ENCODE measurements at regions not wholly inside any gene's neighbourhood (a gene's known extent, or its start where the extent isn't known, plus 50 kb on each side); places are given as distances from the start of the nearest gene placed in this dataset.
"Not testable (repeated sequence)": the region's sequence is repeated elsewhere in the genome, so short reads cannot be mapped to it uniquely, and the experiment has no call there.

- TF ChIP-seq SUZ12 (IDR thresholded peaks at IDR 0.05; ENCODE audit: extremely low read depth, insufficient read depth, insufficient read length): no peak
- no peak for TF ChIP-seq YY1 (IDR thresholded peaks at IDR 0.05; ENCODE audit: insufficient read depth, insufficient read length)
- TF ChIP-seq ZNF274 (IDR thresholded peaks at IDR 0.05; ENCODE audit: low read depth, low read length): no peak
- no peaks in the 10 kb centered on the region for H3K4me1 ChIP-seq (ENCODE audit: insufficient read depth, insufficient read length)
- no peaks in the 10 kb centered on the region for H3K27me3 ChIP-seq (ENCODE audit: insufficient read depth, insufficient read length)
- no peak overlapping the region for H3K4me3 ChIP-seq (ENCODE audit: insufficient read length, low read depth)
- no peaks in the 10 kb centered on the region for H3K9me3 ChIP-seq (ENCODE audit: insufficient read depth, low read length)
- no peaks in the 10 kb centered on the region for H3K36me3 ChIP-seq (ENCODE audit: insufficient read depth, insufficient read length, low read length)
- DNase-seq (ENCODE audit: low read depth, low spot score): no peak
- H3K9ac ChIP-seq (ENCODE audit: insufficient read length, low read depth): no peak overlapping the region
Observed at GRCh38 chr12:115305867-115306266, 621.9 kb upstream of the TBX3 start.

DNA sequence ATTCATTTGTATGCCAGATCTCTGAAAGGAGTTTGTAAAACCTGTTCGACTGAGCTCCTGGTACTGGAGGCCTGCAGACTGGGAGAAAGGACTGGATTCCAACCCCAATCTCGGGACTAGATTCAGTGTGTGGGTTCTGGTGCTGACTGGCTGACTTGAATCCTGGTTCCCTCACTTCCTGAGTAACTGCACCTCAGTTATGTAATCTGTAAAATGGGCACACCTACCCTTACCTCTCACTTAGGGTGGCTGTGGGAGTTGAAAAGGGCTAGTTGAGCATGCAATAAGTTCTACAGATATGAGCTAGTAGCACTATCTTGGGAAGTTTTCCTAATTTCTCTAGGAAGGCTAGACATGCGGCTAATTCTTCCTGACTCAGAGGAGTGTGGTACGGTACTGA lies 621.3 kb upstream of the TBX3 start:
- no peaks in the 10 kb centered on the region for H3K9me3 ChIP-seq (ENCODE audit: insufficient read depth, low read length)
- H3K27me3 ChIP-seq (ENCODE audit: insufficient read depth, insufficient read length): no peaks in the 10 kb centered on the region
- no peak for DNase-seq (ENCODE audit: low read depth, low spot score)
- TF ChIP-seq YY1 (IDR thresholded peaks at IDR 0.05; ENCODE audit: insufficient read depth, insufficient read length) (no peak), ZNF274 (IDR thresholded peaks at IDR 0.05; ENCODE audit: low read depth, low read length) (no peak)
- H3K36me3 ChIP-seq (ENCODE audit: insufficient read depth, insufficient read length, low read length): no peaks in the 10 kb centered on the region
- no peaks in the 10 kb centered on the region for H3K4me1 ChIP-seq (ENCODE audit: insufficient read depth, insufficient read length)
- H3K9ac ChIP-seq (ENCODE audit: insufficient read length, low read depth): no peak overlapping the region
- H3K4me3 ChIP-seq (ENCODE audit: insufficient read length, low read depth): no peak overlapping the region

- H3K27me3 ChIP-seq (ENCODE audit: insufficient read depth, insufficient read length): no peaks in the 10 kb centered on the region
Observed at GRCh38 chr12:115303723-115304309, 619.8 kb upstream of the TBX3 start.

GRCh38 chr12:115297445-115297844 lies 613.5 kb upstream of the TBX3 start:
- no peaks in the 10 kb centered on the region for H3K36me3 ChIP-seq (ENCODE audit: insufficient read depth, insufficient read length, low read length)
- no peaks in the 10 kb centered on the region for H3K27me3 ChIP-seq (ENCODE audit: insufficient read depth, insufficient read length)
- peaks cover 4% of the 10 kb centered on the region for H3K4me1 ChIP-seq (ENCODE audit: insufficient read depth, insufficient read length)
- no peak overlapping the region for H3K4me3 ChIP-seq (ENCODE audit: insufficient read length, low read depth)
- TF ChIP-seq SUZ12 (IDR thresholded peaks at IDR 0.05; ENCODE audit: extremely low read depth, insufficient read depth, insufficient read length) (no peak), YY1 (IDR thresholded peaks at IDR 0.05; ENCODE audit: insufficient read depth, insufficient read length) (no peak), ZNF274 (IDR thresholded peaks at IDR 0.05; ENCODE audit: low read depth, low read length) (no peak)
- DNase-seq (ENCODE audit: low read depth, low spot score): no peak
- no peaks in the 10 kb centered on the region for H3K9me3 ChIP-seq (ENCODE audit: insufficient read depth, low read length)
- no peak overlapping the region for H3K9ac ChIP-seq (ENCODE audit: insufficient read length, low read depth)

More at GRCh38 chr12:115303723-115304309, 619.8 kb upstream of the TBX3 start:
- TF ChIP-seq SUZ12 (IDR thresholded peaks at IDR 0.05; ENCODE audit: extremely low read depth, insufficient read depth, insufficient read length) (no peak), ZNF274 (IDR thresholded peaks at IDR 0.05; ENCODE audit: low read depth, low read length) (no peak), YY1 (IDR thresholded peaks at IDR 0.05; ENCODE audit: insufficient read depth, insufficient read length) (no peak)
- no peaks in the 10 kb centered on the region for H3K9me3 ChIP-seq (ENCODE audit: insufficient read depth, low read length)
- H3K9ac ChIP-seq (ENCODE audit: insufficient read length, low read depth): no peak overlapping the region
- DNase-seq (ENCODE audit: low read depth, low spot score): no peak
- H3K4me1 ChIP-seq (ENCODE audit: insufficient read depth, insufficient read length): no peaks in the 10 kb centered on the region
- no peaks in the 10 kb centered on the region for H3K36me3 ChIP-seq (ENCODE audit: insufficient read depth, insufficient read length, low read length)
- no peak overlapping the region for H3K4me3 ChIP-seq (ENCODE audit: insufficient read length, low read depth)

- H3K36me3 ChIP-seq (ENCODE audit: insufficient read depth, insufficient read length, low read length): no peaks in the 10 kb centered on the region
- H3K9me3 ChIP-seq (ENCODE audit: insufficient read depth, low read length): no peaks in the 10 kb centered on the region
- DNase-seq (ENCODE audit: low read depth, low spot score): no peak
- H3K9ac ChIP-seq (ENCODE audit: insufficient read length, low read depth): no peak overlapping the region
- H3K4me3 ChIP-seq (ENCODE audit: insufficient read length, low read depth): no peak overlapping the region
- peaks cover 4% of the 10 kb centered on the region for H3K4me1 ChIP-seq (ENCODE audit: insufficient read depth, insufficient read length)
- H3K27me3 ChIP-seq (ENCODE audit: insufficient read depth, insufficient read length): no peaks in the 10 kb centered on the region
- TF ChIP-seq YY1 (IDR thresholded peaks at IDR 0.05; ENCODE audit: insufficient read depth, insufficient read length) (no peak), SUZ12 (IDR thresholded peaks at IDR 0.05; ENCODE audit: extremely low read depth, insufficient read depth, insufficient read length) (no peak), ZNF274 (IDR thresholded peaks at IDR 0.05; ENCODE audit: low read depth, low read length) (no peak)
Observed at GRCh38 chr12:115296613-115297198, 612.7 kb upstream of the TBX3 start.

DNA sequence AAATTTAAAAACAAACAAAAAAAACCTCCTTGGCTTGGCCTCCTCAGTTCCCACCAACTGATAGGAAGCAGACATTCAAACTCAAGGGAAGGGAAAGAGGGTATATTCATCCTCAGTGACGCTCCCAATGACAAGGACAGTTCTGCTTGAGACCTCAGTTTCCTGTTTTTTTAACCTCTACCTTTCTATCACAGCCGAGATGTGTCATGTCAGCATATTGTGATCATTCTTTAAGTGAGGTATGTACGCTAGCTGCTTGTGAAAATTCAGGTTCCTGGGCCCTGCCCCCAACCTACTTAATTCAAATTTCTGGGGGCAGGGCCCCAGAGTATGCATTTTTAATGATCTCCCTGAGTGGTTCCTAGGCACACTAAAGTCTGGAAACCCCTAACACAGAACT lies 611.9 kb upstream of the TBX3 start:
- no peaks in the 10 kb centered on the region for H3K27me3 ChIP-seq (ENCODE audit: insufficient read depth, insufficient read length)
- H3K9ac ChIP-seq (ENCODE audit: insufficient read length, low read depth): no peak overlapping the region
- TF ChIP-seq YY1 (IDR thresholded peaks at IDR 0.05; ENCODE audit: insufficient read depth, insufficient read length): no peak
- no peak for TF ChIP-seq ZNF274 (IDR thresholded peaks at IDR 0.05; ENCODE audit: low read depth, low read length)
- TF ChIP-seq SUZ12 (IDR thresholded peaks at IDR 0.05; ENCODE audit: extremely low read depth, insufficient read depth, insufficient read length): no peak
- no peak for DNase-seq (ENCODE audit: low read depth, low spot score)
- H3K36me3 ChIP-seq (ENCODE audit: insufficient read depth, insufficient read length, low read length): no peaks in the 10 kb centered on the region
- peaks cover 4% of the 10 kb centered on the region for H3K4me1 ChIP-seq (ENCODE audit: insufficient read depth, insufficient read length)
- peaks cover 4% of the 10 kb centered on the region; the same call in 1 of the 2 replicates for H3K9me3 ChIP-seq (ENCODE audit: insufficient read depth, low read length)
- H3K4me3 ChIP-seq (ENCODE audit: insufficient read length, low read depth): no peak overlapping the region

DNA sequence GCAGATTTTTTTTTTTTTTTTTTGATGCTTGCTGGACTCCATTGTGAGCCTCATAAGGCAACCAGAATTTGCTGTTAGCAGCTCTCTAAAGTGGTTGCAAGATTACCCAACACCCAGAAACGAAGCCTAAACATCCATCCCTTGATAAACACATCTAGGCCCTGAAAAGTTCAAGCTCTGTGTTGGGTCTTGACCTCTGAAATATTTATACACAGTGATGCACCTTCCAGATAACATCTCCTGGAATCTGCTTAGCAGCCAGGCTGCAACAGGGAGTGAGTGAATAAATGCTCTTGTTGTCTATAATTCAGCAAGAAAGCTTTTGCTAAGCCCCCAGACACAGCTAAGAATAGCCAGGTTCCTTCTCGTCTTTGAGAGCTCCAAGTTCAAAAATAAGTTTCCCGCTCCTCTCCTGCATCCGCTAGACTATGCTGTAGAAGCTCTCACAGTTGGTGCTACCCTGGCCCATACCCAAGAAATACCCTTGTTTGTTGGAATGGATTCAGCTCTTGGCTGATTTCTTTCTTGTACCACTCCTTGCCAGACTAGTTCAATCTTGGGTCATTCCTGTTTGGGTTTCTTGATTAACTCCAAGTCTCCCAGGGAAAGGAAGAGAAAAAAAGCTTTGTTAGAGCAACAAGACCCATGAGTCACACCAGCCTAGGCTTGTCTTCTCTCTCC lies 610.6 kb upstream of the TBX3 start:
- peaks cover 4% of the 10 kb centered on the region; the same call in 1 of the 2 replicates for H3K9me3 ChIP-seq (ENCODE audit: insufficient read depth, low read length)
- no peak overlapping the region for H3K4me3 ChIP-seq (ENCODE audit: insufficient read length, low read depth)
- H3K9ac ChIP-seq (ENCODE audit: insufficient read length, low read depth): no peak overlapping the region
- no peaks in the 10 kb centered on the region for H3K36me3 ChIP-seq (ENCODE audit: insufficient read depth, insufficient read length, low read length)
- DNase-seq (ENCODE audit: low read depth, low spot score): no peak
- TF ChIP-seq SUZ12 (IDR thresholded peaks at IDR 0.05; ENCODE audit: extremely low read depth, insufficient read depth, insufficient read length) (no peak), YY1 (IDR thresholded peaks at IDR 0.05; ENCODE audit: insufficient read depth, insufficient read length) (no peak), ZNF274 (IDR thresholded peaks at IDR 0.05; ENCODE audit: low read depth, low read length) (no peak)
- peaks cover 4% of the 10 kb centered on the region for H3K4me1 ChIP-seq (ENCODE audit: insufficient read depth, insufficient read length)
- H3K27me3 ChIP-seq (ENCODE audit: insufficient read depth, insufficient read length): no peaks in the 10 kb centered on the region

DNA sequence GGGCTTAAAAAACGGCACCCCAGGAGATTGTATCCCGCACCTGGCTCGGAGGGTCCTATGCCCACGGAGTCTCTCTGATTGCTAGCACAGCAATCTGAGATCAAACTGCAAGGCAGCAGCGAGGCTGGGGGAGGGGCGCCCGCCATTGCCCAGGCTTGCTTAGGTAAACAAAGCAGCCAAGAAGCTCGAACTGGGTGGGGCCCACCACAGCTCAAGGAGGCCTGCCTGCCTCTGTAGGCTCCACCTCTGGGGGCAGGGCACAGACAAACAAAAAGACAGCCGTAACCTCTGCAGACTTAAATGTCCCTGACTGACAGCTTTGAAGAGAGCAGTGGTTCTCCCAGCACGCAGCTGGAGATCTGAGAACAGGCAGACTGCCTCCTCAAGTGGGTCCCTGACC lies 601.5 kb upstream of the TBX3 start:
- not testable (repeated sequence) for H3K36me3 ChIP-seq (ENCODE audit: insufficient read depth, insufficient read length, low read length); H3K27me3 ChIP-seq (ENCODE audit: insufficient read depth, insufficient read length); H3K4me3 ChIP-seq (ENCODE audit: insufficient read length, low read depth); H3K9ac ChIP-seq (ENCODE audit: insufficient read length, low read depth); H3K4me1 ChIP-seq (ENCODE audit: insufficient read depth, insufficient read length); DNase-seq (ENCODE audit: low read depth, low spot score)
- peaks cover 11% of the 10 kb centered on the region for H3K9me3 ChIP-seq (ENCODE audit: insufficient read depth, low read length)

Data from NT2/D1 (cell line).